CD8-positive, alpha-beta memory T cell (primary cell): ENCODE measurements at regions not wholly inside any gene's neighbourhood (a gene's known extent, or its start where the extent isn't known, plus 50 kb on each side); places are given as distances from the start of the nearest gene placed in this dataset.

Experiments used
- CTCF ChIA-PET: fragments of 350-600 bp; sonication (Branson Sonifier 250); formaldehyde crosslinking; loops from one replicate; lab custom pipeline; 2021; ENCODE audit warnings: antibody characterized with exemption; lab: Charles Lee
- POLR2A ChIA-PET: fragments of 350-600 bp; sonication (Branson Sonifier 250); formaldehyde crosslinking; loops from one replicate; lab custom pipeline; 2021; ENCODE audit warnings: antibody characterized with exemption; lab: Charles Lee
- DNase-seq, 5 donors: peaks; one replicate each; pipeline versions ENCODE4 v3.0.0 to v3.0.0-alpha.2; 2020 to 2022; ENCODE audit warnings: mixed read lengths in 1 of 5
- H3K27ac ChIP-seq: one replicate; pipeline ENCODE4 v1.7.0; 2013; ENCODE audit warnings: low read depth, mild to moderate bottlenecking, low read length, moderate library complexity
- H3K27me3 ChIP-seq: 2 replicates; pipeline ENCODE4 v1.7.0; 2013; ENCODE audit warnings: low read length, mild to moderate bottlenecking; ENCODE audit not compliant: insufficient read depth, poor library complexity, severe bottlenecking
- H3K36me3 ChIP-seq: 2 replicates; pipeline ENCODE4 v1.7.0; 2013; ENCODE audit warnings: mild to moderate bottlenecking, low read length, moderate library complexity; ENCODE audit not compliant: insufficient read depth
- H3K4me1 ChIP-seq: 2 replicates; pipeline ENCODE4 v1.7.0; 2013; ENCODE audit warnings: mild to moderate bottlenecking, low read length, moderate library complexity; ENCODE audit not compliant: insufficient read depth
- H3K4me3 ChIP-seq: 2 replicates; pipeline ENCODE4 v1.7.0; 2013; ENCODE audit warnings: mild to moderate bottlenecking, low read length
- H3K9me3 ChIP-seq: 2 replicates; pipeline ENCODE4 v1.7.0; 2013; ENCODE audit warnings: mild to moderate bottlenecking, low read length
- H3K27ac Mint-ChIP-seq, 8 donors: one replicate each; pipeline ENCODE4 v1.8.0; 2020 to 2021; ENCODE audit warnings: mixed read lengths in 8 of 8, mild to moderate bottlenecking in 6 of 8, inconsistent platforms in 3 of 8, moderate library complexity in 3 of 8
- H3K27me3 Mint-ChIP-seq, 2 donors: one replicate each; pipeline ENCODE4 v1.8.0; 2020 to 2021; ENCODE audit warnings: mixed read lengths in 2 of 2, mild to moderate bottlenecking in 1 of 2, moderate library complexity in 1 of 2
- H3K36me3 Mint-ChIP-seq, 3 donors: one replicate each; pipeline ENCODE4 v1.8.0; 2020 to 2021; ENCODE audit warnings: mixed read lengths in 3 of 3, inconsistent platforms in 1 of 3, mild to moderate bottlenecking in 1 of 3
- H3K4me1 Mint-ChIP-seq, 3 donors: one replicate each; pipeline ENCODE4 v1.8.0; 2020 to 2021; ENCODE audit warnings: mixed read lengths in 3 of 3, inconsistent platforms in 1 of 3, mild to moderate bottlenecking in 1 of 3
- H3K4me3 Mint-ChIP-seq, 7 donors: one replicate each; pipeline ENCODE4 v1.8.0; 2020 to 2021; ENCODE audit warnings: mixed read lengths in 7 of 7, mild to moderate bottlenecking in 6 of 7, moderate library complexity in 4 of 7, inconsistent platforms in 2 of 7
- H3K9me3 Mint-ChIP-seq, 5 donors: one replicate each; pipeline ENCODE4 v1.8.0; 2020 to 2022; ENCODE audit warnings: mixed read lengths in 5 of 5, mild to moderate bottlenecking in 3 of 5, moderate library complexity in 2 of 5, inconsistent platforms in 1 of 5

DNA sequence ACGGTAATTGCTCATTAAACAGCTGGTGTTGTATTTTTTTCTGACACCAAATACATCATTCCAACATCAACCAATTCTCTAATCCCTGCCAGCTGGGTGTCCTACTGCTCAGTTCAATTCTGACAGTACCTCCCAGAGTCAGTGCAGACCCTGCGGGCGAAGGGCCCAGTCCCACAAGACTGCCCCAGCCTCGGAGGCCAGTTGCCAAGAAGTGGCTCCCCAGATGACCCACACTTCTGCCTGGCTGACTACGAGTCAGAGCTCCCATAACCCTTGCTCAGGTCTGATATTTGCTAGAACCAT, 147.2 kb downstream of the CTTN start:
- Histone ChIP-seq H3K27ac (no peak overlapping the region), H3K4me1 (no peaks in the 10 kb centered on the region), H3K9me3 (no peaks in the 10 kb centered on the region), H3K36me3 (no peaks in the 10 kb centered on the region), H3K27me3 (no peaks in the 10 kb centered on the region), H3K4me3 (no peak overlapping the region)
- Mint-ChIP-seq H3K27ac (no peak overlapping the region), H3K4me3 (no peak overlapping the region), H3K36me3 (no peaks in the 10 kb centered on the region), H3K27me3 (peaks cover 4 to 7% of the 10 kb centered on the region in 2 donors), H3K9me3 (peaks cover 0 to 2% (median 0%) of the 10 kb centered on the region in 5 donors), H3K4me1 (no peaks in the 10 kb centered on the region)
- DNase-seq = peak in 1 of 5 donors; percentile 36
- ChIA-PET POLR2A (no interaction called here), CTCF (interaction anchor here (1.1 kb wide), 1 partner anchor 23 kb away, joined by 3 read pairs; no protein-coding TSS in a partner anchor)

DNA sequence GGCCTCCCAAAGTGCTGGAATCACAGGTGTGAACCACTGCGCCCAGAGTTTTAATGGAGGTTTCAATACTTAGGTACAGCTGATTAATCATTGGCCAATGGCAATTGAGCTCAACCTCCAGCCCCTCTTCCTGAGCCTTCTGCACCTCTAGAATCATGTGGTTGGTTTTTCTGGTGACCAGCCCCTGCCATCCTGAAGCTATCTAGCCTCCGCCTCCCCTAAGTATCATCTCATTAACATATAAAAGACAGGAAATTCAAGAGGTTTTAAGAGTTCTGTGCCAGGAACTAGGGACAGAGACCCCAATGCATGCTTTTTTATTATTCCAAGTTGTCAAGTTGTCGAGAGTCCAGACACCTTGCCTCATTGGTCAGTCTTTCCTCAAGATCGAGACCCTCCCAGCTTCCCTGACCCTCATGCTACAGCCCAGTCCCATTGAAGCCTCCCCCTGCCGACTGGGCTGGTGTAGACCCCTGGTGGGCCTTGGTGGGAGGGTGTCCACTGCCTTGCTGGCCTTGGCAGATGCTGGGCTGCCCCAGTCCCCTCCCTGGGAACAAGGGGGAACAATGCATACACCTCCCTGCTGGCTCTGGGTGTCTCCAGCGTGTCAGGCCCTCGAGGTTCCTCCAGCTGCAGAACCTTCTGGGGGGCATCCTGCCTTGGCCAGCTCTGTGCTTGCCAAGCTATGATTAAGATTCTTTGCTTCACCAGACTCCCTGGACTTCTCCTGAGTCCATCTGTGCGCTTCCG, 148.0 kb downstream of the CTTN start:
- Mint-ChIP-seq H3K27ac (no peak overlapping the region), H3K4me3 (no peak overlapping the region), H3K9me3 (peaks cover 0 to 1% (median 0%) of the 10 kb centered on the region in 5 donors), H3K27me3 (peaks cover 4 to 7% of the 10 kb centered on the region in 2 donors), H3K4me1 (no peaks in the 10 kb centered on the region), H3K36me3 (no peaks in the 10 kb centered on the region)
- CTCF ChIA-PET = interaction anchor here (1.1 kb wide), 1 partner anchor 24 kb away, joined by 3 read pairs; no protein-coding TSS in a partner anchor
- POLR2A ChIA-PET = no interaction called here
- Histone ChIP-seq H3K36me3 (no peaks in the 10 kb centered on the region), H3K4me3 (no peak overlapping the region), H3K27me3 (no peaks in the 10 kb centered on the region), H3K4me1 (no peaks in the 10 kb centered on the region), H3K9me3 (no peaks in the 10 kb centered on the region), H3K27ac (no peak overlapping the region)
- DNase-seq = peak in 1 of 5 donors; percentile 9

DNA sequence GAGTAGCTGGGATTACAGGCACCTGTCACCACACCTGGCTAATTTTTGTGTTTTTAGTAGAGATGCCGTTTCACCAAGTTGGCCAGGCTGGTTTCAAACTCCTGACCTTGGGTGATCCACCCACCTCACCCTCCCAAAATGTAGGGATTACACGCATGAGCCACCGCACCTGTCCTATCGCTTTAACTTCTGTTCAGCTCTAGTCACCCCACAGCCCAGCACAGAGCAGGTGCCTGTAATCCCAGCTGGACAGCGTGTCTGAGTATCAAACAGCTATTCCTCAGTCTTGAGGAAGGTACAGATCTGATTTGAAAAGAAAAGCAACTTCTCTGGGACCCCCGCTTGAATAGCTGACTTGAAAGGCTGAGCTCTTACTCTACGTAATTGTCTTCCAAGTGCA, 149.1 kb downstream of the CTTN start:
- Mint-ChIP-seq H3K27ac (no peak overlapping the region), H3K4me3 (no peak overlapping the region), H3K9me3 (no peaks in the 10 kb centered on the region), H3K36me3 (no peaks in the 10 kb centered on the region), H3K4me1 (no peaks in the 10 kb centered on the region), H3K27me3 (peaks cover 4 to 7% of the 10 kb centered on the region in 2 donors)
- Histone ChIP-seq H3K4me3 (no peak overlapping the region), H3K36me3 (no peaks in the 10 kb centered on the region), H3K9me3 (no peaks in the 10 kb centered on the region), H3K27ac (no peak overlapping the region), H3K4me1 (no peaks in the 10 kb centered on the region), H3K27me3 (no peaks in the 10 kb centered on the region)
- ChIA-PET CTCF (interaction anchor here (1.2 kb wide), 1 partner anchor 10 kb away, joined by 3 read pairs; no protein-coding TSS in a partner anchor), POLR2A (no interaction called here)
- peak in 1 of 5 donors; percentile 35 for DNase-seq

DNA sequence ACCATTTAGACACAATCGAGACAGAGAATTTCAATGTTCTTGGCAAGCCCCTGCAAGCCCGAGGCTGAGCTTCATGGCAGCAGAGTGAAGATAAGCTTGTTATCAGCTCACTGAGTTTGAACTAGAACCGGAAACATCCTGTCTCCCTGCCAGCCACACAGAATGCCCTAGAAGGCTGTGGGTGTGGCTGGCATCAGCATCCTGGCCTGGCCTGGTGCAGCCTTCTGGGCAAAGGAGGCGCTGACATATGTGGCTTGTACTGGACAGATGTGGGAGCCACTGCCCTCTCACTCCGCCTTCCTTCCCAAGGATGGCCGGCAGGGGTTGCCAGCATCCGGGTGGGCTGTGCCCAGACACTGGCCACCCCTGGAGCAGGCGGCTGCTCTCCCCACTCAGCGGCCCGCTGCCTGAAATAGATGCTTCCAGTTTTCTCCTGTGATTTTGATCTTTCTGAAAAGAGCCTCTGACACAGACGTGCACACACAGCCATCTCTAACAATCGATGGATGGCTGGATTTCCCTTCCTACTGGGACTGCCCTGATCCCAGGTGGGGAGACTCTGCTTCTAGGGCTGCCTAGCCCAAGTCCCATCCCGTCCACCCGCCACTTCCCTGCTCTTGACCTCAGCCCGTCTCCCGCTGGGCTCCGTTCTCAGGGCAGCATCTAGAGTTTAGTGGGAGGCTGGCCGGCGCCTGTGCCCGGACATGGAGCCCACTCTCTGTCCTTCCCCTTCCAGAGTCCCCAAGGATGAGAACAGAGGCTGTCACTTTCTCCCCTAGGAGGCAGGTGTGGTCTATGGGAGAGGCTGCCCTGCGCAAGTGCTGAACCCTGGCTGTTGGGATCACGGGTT, 149.7 kb downstream of the CTTN start:
- Histone ChIP-seq H3K27me3 (no peaks in the 10 kb centered on the region), H3K4me3 (no peak overlapping the region), H3K27ac (no peak overlapping the region), H3K9me3 (no peaks in the 10 kb centered on the region), H3K36me3 (no peaks in the 10 kb centered on the region), H3K4me1 (no peaks in the 10 kb centered on the region)
- ChIA-PET CTCF (interaction anchor here (1.2 kb wide), 1 partner anchor 9 kb away, joined by 3 read pairs; no protein-coding TSS in a partner anchor), POLR2A (no interaction called here)
- Mint-ChIP-seq H3K27ac (no peak overlapping the region), H3K4me1 (no peaks in the 10 kb centered on the region), H3K9me3 (peaks cover 0 to 2% (median 0%) of the 10 kb centered on the region in 5 donors), H3K27me3 (peaks cover 2 to 7% of the 10 kb centered on the region in 2 donors), H3K4me3 (no peak overlapping the region), H3K36me3 (no peaks in the 10 kb centered on the region)
- peak in 1 of 5 donors; percentile 25 for DNase-seq

DNA sequence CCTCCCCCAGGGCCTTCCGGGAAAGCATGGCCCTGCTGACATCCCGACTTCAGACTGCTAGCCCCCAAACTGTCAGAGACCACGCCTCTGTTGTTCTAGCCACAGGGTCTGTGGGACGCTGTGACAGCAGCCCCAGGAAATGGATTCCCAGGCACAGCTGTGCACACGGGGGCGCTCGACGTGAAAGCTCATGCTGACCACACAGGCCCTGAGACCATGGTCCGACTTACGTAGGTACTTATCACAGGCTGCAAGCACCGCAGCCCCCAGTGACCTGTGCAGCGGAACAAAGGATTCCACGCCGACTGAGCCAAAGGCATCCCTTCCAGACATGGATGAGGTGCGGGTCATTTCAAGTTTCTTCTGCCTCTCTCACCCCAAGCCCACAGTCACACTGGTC, 150.6 kb downstream of the CTTN start:
- Mint-ChIP-seq H3K9me3 (peaks cover 0 to 2% (median 0%) of the 10 kb centered on the region in 5 donors), H3K27me3 (peaks cover 2 to 7% of the 10 kb centered on the region in 2 donors), H3K4me3 (no peak overlapping the region), H3K36me3 (no peaks in the 10 kb centered on the region), H3K27ac (no peak overlapping the region), H3K4me1 (no peaks in the 10 kb centered on the region)
- Histone ChIP-seq H3K9me3 (no peaks in the 10 kb centered on the region), H3K36me3 (no peaks in the 10 kb centered on the region), H3K27me3 (no peaks in the 10 kb centered on the region), H3K4me3 (no peak overlapping the region), H3K4me1 (no peaks in the 10 kb centered on the region), H3K27ac (no peak overlapping the region)
- ChIA-PET POLR2A (no interaction called here), CTCF (no interaction called here)
- no peak for DNase-seq

DNA sequence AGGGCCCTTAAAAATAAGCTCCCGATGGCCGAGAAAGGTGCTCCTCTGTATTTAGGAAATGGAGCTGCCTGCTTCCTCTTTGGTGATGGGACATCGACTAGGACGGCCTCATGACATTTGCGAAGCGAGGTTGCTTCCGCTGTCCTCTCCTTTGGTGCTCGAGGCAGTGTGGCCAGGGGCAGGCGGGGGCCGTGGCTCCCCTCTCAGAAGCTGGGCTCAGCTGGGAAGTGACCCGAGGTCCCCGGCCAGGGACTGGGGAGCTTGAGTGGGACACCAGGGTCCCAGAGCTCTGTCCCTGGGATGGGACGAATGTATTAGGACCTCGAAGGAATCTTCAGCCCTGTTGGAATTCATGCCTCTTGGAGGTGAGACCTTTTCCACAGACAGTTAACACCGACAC, 151.1 kb downstream of the CTTN start:
- POLR2A ChIA-PET = no interaction called here
- Histone ChIP-seq H3K27me3 (no peaks in the 10 kb centered on the region), H3K36me3 (no peaks in the 10 kb centered on the region), H3K4me1 (no peaks in the 10 kb centered on the region), H3K9me3 (no peaks in the 10 kb centered on the region), H3K27ac (no peak overlapping the region), H3K4me3 (no peak overlapping the region)
- Mint-ChIP-seq H3K4me3 (no peak overlapping the region), H3K27ac (no peak overlapping the region), H3K36me3 (no peaks in the 10 kb centered on the region), H3K4me1 (no peaks in the 10 kb centered on the region), H3K9me3 (peaks cover 0 to 2% (median 0%) of the 10 kb centered on the region in 5 donors), H3K27me3 (peaks cover 2 to 7% of the 10 kb centered on the region in 2 donors)
- CTCF ChIA-PET = no interaction called here
- peak in 1 of 5 donors; percentile 40 for DNase-seq

DNA sequence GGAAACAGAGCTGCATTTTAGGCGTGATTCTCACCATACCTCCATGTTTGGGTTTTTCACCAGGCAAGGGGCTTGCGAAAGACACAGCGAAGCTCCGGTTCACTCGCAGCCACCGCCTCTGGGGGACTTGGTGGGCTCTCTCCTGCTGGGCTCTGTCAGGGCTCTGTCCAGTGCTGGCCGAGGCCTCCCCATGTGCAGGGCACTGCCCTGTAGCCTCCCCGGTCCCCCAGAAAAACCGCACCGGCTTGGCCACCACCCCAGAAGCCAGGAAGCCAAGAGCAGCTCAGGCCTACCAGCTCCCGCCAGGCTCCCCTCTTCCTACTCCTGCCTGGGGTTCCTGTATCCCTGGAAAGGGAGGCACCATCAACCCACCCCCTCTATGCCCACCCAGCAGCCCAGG, 151.5 kb downstream of the CTTN start:
- Histone ChIP-seq H3K4me3 (no peak overlapping the region), H3K4me1 (no peaks in the 10 kb centered on the region), H3K9me3 (no peaks in the 10 kb centered on the region), H3K27me3 (no peaks in the 10 kb centered on the region), H3K27ac (no peak overlapping the region), H3K36me3 (no peaks in the 10 kb centered on the region)
- Mint-ChIP-seq H3K27ac (no peak overlapping the region), H3K9me3 (peaks cover 0 to 2% (median 0%) of the 10 kb centered on the region in 5 donors), H3K36me3 (no peaks in the 10 kb centered on the region), H3K4me1 (no peaks in the 10 kb centered on the region), H3K27me3 (peaks cover 2 to 7% of the 10 kb centered on the region in 2 donors), H3K4me3 (no peak overlapping the region)
- ChIA-PET POLR2A (no interaction called here), CTCF (no interaction called here)
- DNase-seq = no peak
